Right lobe of liver (tissue), 6 donors: ENCODE measurements at regions not wholly inside any gene's neighbourhood (a gene's known extent, or its start where the extent isn't known, plus 50 kb on each side); places are given as distances from the start of the nearest gene placed in this dataset.

ENCODE experiments used
- ATAC-seq, 4 donors: fragments of 200-7000 bp; cut with Tn5 transposase; one replicate each; pipeline ENCODE4 v1.9.1; 2020; ENCODE audit warnings: mild to moderate bottlenecking in 4 of 4, moderate library complexity in 4 of 4
- DNase-seq, 3 donors: peaks; one replicate each; pipeline ENCODE4 v3.0.0-alpha.2; 2020
- H3K27ac ChIP-seq, 3 donors: fragments of 200-600 bp; one replicate each; pipeline ENCODE4 v1.8.0; 2022
- H3K27me3 ChIP-seq, 2 donors: fragments of 200-600 bp; one replicate each; pipeline ENCODE4 v1.8.0; 2022
- H3K36me3 ChIP-seq, 4 donors: fragments of 200-600 bp; sonication (generic) in 1 of 4; one replicate each; pipeline versions ENCODE4 v1.5.1 to v1.8.0; 2017 to 2022; ENCODE audit warnings: control low read depth in 1 of 4
- H3K4me1 ChIP-seq, 4 donors: fragments of 200-600 bp; sonication (generic) in 1 of 4; one replicate each; pipeline versions ENCODE4 v1.5.1 to v1.8.0; 2017 to 2022; ENCODE audit warnings: control low read depth in 1 of 4
- H3K4me3 ChIP-seq, 3 donors: fragments of 200-600 bp; one replicate each; pipeline ENCODE4 v1.8.0; 2022
- H3K9me3 ChIP-seq, 4 donors: fragments of 200-600 bp; sonication (generic) in 1 of 4; one replicate each; pipeline versions ENCODE4 v1.5.1 to v1.8.0; 2017 to 2022; ENCODE audit warnings: control low read depth in 1 of 4
- POLR2A ChIP-seq: fragments of 450-650 bp; IDR thresholded peaks from one replicate; pipeline ENCODE4 v1.6.1; 2017; ENCODE audit warnings: antibody characterized with exemption, mild to moderate bottlenecking
- WGBS: methylation state at CpG from one replicate; pipeline ENCODE4 v1.1.6; 2018; ENCODE audit warnings: low coverage, low lambda C conversion rate; ENCODE audit not compliant: insufficient coverage; ENCODE audit errors: missing lambda C conversion rate; 5-methylcytosine and 5-hydroxymethylcytosine counted together
- intact Hi-C, 2 donors: fragments of 100-400 bp; cut with DNase I; formaldehyde crosslinking; loops; one replicate each; pipeline versions ENCODE4 v1.11.2 to v1.14.1; 2022
- TF ChIP-seq, protein P1 (sequence below), 4 donors: fragments of 200-600 bp in 3 of 4; fragments of 450-650 bp in 1 of 4; IDR thresholded peaks; one replicate each; pipeline versions ENCODE4 v1.5.1 to v1.8.0; 2016 to 2022; ENCODE audit warnings: antibody characterized with exemption in 4 of 4, mild to moderate bottlenecking in 2 of 4
- donor health status: DM: no; HTN: yes; CAD: no.
- donor health status: DM: no; HTN: no; CAD: no.
- donor health status: DM: no; HTN: no; CAD: no.
- donor health status: DM: no; HTN: yes; CAD: no.
- donor health status: DM: no; HTN: yes; CAD: no.

DNA sequence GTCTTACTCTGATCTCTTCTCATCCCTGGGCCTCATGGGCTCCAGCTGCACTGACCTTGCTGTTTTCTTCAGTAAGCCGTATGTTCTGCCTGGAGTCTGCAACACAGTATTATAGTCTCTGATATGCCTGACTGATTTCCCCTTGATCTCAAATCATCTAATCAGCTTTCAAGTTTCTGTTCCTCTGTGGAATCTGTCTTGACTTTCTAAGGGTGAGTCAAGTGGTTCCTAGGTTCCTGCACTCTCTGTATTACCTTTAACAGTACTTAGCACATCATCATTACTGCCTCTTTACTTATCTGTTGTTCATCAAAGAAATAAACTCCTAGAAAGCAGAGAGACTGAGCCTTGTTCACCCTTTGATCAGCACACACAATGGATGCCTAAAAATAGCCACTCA lies 350.7 kb downstream of the LMO7 start:
- Histone ChIP-seq H3K36me3 (no peaks in the 10 kb centered on the region), H3K4me3 (no peak overlapping the region), H3K4me1 (no peaks in the 10 kb centered on the region), H3K27ac (no peak overlapping the region), H3K9me3 (no peaks in the 10 kb centered on the region), H3K27me3 (no peaks in the 10 kb centered on the region)
- DNase-seq: no peak
- TF ChIP-seq, protein P1, sequence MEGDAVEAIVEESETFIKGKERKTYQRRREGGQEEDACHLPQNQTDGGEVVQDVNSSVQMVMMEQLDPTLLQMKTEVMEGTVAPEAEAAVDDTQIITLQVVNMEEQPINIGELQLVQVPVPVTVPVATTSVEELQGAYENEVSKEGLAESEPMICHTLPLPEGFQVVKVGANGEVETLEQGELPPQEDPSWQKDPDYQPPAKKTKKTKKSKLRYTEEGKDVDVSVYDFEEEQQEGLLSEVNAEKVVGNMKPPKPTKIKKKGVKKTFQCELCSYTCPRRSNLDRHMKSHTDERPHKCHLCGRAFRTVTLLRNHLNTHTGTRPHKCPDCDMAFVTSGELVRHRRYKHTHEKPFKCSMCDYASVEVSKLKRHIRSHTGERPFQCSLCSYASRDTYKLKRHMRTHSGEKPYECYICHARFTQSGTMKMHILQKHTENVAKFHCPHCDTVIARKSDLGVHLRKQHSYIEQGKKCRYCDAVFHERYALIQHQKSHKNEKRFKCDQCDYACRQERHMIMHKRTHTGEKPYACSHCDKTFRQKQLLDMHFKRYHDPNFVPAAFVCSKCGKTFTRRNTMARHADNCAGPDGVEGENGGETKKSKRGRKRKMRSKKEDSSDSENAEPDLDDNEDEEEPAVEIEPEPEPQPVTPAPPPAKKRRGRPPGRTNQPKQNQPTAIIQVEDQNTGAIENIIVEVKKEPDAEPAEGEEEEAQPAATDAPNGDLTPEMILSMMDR (IDR thresholded peaks at IDR 0.05): no peak
- TF ChIP-seq POLR2A: no peak
- no peak for ATAC-seq
- intact Hi-C loops: no loop called here
- WGBS: 58% methylated on average over 1 of the region's 1 CpG

GRCh38 chr13:75985132-75985531 lies 349.0 kb downstream of the LMO7 start:
- Histone ChIP-seq H3K4me1 (no peaks in the 10 kb centered on the region), H3K9me3 (no peaks in the 10 kb centered on the region), H3K4me3 (no peak overlapping the region), H3K36me3 (no peaks in the 10 kb centered on the region), H3K27me3 (no peaks in the 10 kb centered on the region), H3K27ac (no peak overlapping the region)
- intact Hi-C loops: no loop called here
- DNase-seq (no peak), ATAC-seq (no peak)
- WGBS: 31% methylated on average over 1 of the region's 1 CpG
- no peak for TF ChIP-seq POLR2A
- TF ChIP-seq, protein P1 (IDR thresholded peaks at IDR 0.05): no peak

DNA sequence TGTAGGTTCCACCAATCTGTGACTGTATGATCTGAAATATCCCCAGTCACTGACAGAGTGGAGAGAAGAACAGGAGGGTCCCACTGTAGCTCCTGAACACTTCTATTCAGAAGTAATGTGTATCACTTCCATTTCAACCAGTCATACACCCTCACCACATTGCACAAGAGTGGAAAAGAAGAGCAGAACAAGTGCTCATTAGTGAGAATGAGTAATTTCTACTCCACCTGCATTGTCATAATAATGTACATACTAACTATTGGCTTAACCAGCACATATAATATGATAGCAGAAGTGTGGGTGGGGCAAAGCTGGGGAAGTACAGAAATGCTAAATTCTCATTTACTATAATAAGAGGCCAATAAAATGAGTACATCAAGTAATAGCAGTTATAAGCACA lies 342.7 kb downstream of the LMO7 start:
- TF ChIP-seq, protein P1 (IDR thresholded peaks at IDR 0.05): no peak
- no peak for TF ChIP-seq POLR2A
- DNase-seq (no peak), ATAC-seq (no peak)
- intact Hi-C loops: no loop called here
- Histone ChIP-seq H3K4me1 (no peaks in the 10 kb centered on the region), H3K36me3 (no peaks in the 10 kb centered on the region), H3K9me3 (no peaks in the 10 kb centered on the region), H3K4me3 (no peak overlapping the region), H3K27ac (no peak overlapping the region), H3K27me3 (no peaks in the 10 kb centered on the region)

- H3K9me3 ChIP-seq: no peaks in the 10 kb centered on the region
- WGBS: 36% methylated on average over 4 of the region's 4 CpGs
Measured at GRCh38 chr13:75968103-75968838, 332.1 kb downstream of the LMO7 start.

More at GRCh38 chr13:75968103-75968838, 332.1 kb downstream of the LMO7 start:
- Histone ChIP-seq H3K4me1 (no peaks in the 10 kb centered on the region), H3K36me3 (no peaks in the 10 kb centered on the region), H3K4me3 (no peak overlapping the region), H3K27ac (no peak overlapping the region), H3K27me3 (no peaks in the 10 kb centered on the region)
- DNase-seq: no peak
- no peak for ATAC-seq
- no peak for TF ChIP-seq POLR2A
- TF ChIP-seq, protein P1 (IDR thresholded peaks at IDR 0.05): no peak
- intact Hi-C loops: no loop called here
